NCI-H345 treated with DMSO at 0.1 percent for 48 hours (cell line): ENCODE measurements at regions not wholly inside any gene's neighbourhood (a gene's known extent, or its start where the extent isn't known, plus 50 kb on each side); places are given as distances from the start of the nearest gene placed in this dataset.
"Not testable (repeated sequence)": the region's sequence is repeated elsewhere in the genome, so short reads cannot be mapped to it uniquely, and the experiment has no call there.

Source experiments
- DNase-seq: peaks from one replicate; lab custom pipeline; 2025; ENCODE audit not compliant: unreplicated experiment; lab: John Stamatoyannopoulos, UW

GRCh38 chr6:51203504-51203903 lies 384.8 kb downstream of the TFAP2B start:
- DNase-seq, result no peak

DNA sequence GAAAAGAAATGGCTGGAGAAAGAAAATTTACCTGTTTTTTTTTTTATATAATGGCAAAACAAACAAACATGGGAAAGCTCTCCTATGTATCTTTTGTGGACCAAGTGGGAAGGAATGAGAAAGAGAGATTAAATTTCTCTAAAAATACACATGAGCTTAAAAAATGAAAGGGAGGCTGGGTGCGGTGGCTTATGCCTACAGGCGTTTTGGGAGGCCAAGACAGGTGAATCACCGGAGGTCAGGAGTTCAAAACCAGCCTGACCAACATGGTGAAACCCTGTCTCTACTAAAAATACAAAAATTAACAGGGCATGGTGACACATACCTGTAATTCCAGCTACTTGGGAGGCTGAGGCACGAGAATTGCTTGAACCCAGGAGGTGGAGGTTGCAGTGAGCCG lies 388.0 kb downstream of the TFAP2B start:
- DNase-seq, result not testable (repeated sequence)

- no peak for DNase-seq
Observed at GRCh38 chr6:51209651-51210050, 391.0 kb downstream of the TFAP2B start.

- DNase-seq, result no peak
Observed at GRCh38 chr6:51213811-51214210, 395.1 kb downstream of the TFAP2B start.

DNA sequence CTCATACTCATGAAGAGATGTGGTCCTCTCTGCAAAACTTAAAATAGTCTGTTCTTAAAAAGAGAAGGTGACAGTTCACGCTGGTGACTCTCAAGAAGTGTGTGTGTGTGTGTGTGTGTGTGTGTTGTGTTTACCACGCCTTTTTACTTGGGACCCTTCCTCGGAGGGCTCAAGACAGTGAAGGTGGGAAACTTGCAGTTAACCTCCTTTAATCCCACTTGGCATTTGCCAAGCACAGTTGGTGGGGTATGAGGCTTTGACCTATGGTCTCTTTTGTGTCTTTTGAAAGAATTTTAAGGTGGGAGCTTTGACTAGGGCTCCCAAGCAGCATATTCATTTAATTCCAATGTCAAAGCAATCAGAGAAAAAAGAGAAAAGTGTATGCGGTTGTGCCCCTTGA lies 395.8 kb downstream of the TFAP2B start:
- no peak for DNase-seq

DNA sequence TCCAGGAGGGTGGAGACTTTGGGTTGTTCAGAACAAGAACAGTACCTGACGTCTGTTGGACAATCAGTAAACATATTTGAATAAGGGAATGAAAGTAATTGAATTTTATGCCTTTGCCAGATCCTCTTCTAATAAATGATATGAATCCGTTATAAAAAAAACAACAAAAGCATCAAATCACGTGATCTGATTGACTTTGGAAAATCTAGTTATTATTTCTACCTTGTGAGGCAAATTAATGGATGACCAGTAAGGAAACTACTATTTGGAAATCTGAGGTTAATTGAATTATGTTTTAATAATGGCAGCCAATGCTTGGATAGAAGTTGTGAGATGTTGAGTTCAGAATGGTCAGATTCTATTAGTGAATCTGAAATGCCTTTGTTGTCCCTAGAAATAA lies 399.5 kb downstream of the TFAP2B start:
- DNase-seq, result no peak

- not testable (repeated sequence) for DNase-seq
Observed at GRCh38 chr6:51224580-51225240, 406.0 kb downstream of the TFAP2B start.

DNA sequence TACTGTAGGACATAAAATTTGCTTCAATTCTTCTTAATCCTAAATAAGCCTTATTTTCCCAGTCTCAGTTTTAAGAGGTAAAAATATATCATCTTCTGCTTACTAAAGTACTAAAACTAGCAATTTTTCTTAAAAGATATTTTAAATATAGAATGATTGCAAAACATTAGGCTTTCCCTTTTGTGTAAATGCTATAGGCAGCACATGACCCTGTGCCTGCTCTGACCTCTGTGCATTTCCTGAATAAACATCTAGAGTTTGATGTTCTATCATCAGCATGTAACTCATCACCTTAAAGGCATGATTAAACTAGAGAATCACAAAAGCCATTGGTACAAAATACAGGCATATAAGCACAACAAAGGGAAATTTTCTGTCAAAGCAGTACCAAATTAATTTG lies 422.7 kb downstream of the TFAP2B start:
- no peak for DNase-seq

- no peak for DNase-seq
Observed at GRCh38 chr6:51249798-51250197, 431.1 kb downstream of the TFAP2B start.

- no peak for DNase-seq
Observed at GRCh38 chr6:51250317-51250716, 431.6 kb downstream of the TFAP2B start.

- no peak for DNase-seq
Observed at GRCh38 chr6:51257938-51258337, 439.3 kb downstream of the TFAP2B start.

DNA sequence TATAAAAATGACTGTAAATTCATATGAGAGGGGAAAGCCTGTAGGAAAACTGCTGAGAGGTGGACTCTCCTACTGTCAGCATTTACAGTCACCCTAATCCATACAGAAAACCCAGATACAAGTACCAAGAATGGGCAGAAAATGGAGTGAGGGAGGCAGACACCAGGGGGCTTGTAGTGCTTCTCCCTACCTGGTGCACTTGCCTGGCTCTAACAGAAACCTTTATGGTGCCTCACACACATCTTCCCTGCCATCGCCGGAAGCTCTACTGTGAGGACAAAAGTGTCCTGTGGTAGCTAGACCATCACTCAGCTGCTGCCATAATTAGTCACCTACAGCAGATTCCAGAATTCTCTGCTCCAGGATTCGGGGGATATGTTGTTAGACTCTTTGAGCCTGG lies 441.3 kb downstream of the TFAP2B start:
- no peak for DNase-seq

GRCh38 chr6:51261691-51262090 lies 443.0 kb downstream of the TFAP2B start:
- no peak for DNase-seq

- DNase-seq, result no peak
Observed at GRCh38 chr6:51265426-51265825, 446.8 kb downstream of the TFAP2B start.

DNA sequence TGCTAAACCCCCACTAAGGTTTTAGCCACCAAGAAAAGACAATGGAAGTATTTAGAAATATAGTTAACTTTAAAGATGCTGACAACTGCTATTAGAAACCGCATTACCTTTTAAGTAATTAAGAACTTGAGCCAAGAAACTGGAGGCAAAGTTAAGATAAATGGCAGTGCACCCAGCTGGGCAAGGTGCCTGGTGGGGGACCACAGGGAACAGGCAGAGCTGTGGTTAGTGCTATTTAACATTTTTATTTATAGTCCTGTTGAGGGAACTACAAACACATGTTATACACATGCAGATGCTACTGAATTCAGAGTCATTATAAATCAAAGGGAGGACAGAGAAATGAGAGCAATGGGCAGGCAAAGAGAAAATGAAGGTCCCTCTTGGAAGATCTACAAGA lies 447.9 kb downstream of the TFAP2B start:
- DNase-seq, result no peak

DNA sequence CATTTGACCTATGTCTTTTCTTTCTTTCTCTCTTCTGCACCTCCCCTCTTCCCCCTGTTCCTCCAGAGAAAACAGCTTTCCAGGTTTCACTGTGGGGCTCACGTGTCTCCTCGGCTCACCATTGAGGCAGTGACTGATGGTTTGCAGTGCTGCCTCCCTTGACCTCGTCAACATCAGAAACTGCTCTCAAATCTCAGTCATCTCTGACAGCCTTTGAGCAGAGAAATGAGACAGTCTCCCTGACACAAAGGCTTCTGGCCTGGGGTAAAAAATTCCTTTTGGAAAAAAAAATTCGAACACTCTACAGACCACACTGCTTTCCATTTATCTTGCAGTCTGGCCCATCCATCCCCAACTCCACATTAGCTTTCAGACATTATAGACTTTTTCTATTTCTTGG lies 450.0 kb downstream of the TFAP2B start:
- DNase-seq, result no peak

- DNase-seq, result no peak
Observed at GRCh38 chr6:51269876-51270275, 451.2 kb downstream of the TFAP2B start.

DNA sequence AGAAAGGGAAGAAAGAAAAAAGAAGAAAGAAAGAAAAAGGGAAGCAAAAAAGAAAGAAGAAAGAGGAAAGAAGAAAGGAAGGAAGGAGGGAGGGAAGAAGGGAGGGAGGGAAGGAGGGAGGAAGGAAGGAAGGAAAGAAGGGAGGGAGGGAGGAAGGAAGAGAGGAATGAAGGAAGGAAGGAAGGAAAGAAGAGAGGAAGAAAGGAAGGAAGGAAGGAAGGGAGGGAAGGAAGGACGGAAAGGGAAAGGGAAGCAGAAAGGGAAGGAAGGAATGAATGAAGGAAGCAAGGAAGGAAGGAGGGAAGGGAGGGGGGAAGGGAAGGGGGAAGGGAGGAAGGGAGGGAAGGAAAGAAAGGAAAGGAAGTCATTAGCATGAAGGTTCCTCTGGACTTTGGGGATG lies 452.9 kb downstream of the TFAP2B start:
- no peak for DNase-seq

DNA sequence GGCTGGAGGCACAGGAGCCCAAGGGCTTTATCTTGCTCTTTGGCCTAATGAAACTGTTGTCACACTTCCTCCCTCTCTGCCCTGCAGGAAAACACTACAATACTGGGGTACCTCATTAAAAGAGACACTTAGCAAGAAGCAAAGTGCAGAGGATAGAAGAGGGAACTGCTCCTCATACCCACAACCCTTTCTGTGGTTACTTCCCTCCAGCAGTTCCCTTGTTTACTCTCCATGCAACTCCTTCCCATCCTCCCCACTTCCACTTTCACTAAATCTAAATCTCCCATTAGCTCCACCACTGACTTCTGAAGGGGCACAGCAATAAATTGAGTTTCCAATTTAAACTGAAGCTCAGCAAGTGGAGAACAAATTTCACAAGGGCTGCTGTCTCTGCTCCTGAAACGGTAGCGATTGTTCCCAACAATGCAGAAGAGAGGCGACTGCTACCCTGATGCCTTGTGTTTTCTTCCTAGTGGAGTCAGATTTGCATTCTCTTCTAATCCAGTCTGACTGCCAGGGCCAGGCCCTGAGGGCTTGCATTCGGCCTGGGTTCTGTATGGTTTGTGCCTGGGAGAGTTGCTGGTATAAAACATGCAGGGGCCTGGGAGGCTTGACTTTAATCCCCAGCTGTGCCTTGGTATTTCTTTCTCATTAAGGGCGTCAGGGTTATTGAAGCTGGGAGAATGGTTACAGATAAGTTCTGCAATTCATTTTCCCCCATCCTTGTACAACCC lies 454.7 kb downstream of the TFAP2B start:
- no peak for DNase-seq

DNA sequence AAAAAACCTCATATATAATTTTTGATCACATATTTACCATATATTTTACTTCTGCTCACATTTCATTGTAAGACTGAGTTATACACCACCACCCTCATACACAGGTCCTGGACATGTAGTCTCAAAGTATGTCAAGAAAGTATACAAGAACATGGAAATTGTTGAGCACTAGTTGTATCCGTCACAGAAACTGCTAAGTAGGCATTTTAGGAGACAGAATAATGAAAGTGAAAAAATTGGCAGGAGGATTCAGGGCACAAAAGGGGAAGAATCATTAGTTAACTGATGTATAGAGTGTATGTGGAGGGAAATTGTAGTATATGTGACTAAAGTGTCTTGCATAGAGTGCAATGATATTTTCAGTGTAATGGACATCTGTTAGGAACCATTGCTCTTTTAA lies 458.8 kb downstream of the TFAP2B start:
- DNase-seq, result no peak

GRCh38 chr6:51282026-51282425 lies 463.4 kb downstream of the TFAP2B start:
- DNase-seq, result no peak

DNA sequence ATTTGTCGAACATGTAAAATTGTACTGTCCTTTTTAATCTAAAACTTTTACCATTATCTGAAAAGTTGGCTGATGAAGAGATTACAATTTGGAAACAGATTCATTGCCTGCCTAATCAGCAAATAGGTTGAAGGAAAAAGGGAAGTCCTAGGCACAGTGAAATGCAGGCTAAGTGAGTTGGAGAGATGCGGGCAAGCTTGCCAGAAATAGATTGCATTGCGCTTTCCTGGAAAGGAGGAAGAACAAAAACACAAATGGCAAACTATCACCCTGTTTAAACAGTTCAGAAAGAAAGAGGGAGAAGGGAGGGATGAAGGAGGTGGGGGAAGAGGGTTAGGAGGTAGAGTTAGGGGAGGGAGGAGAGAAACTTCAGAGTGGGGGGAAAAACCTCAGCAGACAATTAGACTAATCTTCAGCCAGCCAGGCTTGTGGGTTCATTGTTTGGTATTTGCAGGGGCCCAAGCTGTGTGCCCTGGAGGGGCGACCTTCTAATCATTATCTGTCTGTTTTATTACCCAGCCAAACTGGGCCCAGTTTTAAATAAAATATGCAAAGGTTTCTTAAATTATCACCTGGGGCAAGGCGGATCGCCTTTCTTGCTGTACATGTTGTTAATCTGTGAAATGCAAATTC lies 465.2 kb downstream of the TFAP2B start:
- DNase-seq, result no peak
